HG03095 (cell line): ENCODE measurements at regions not wholly inside any gene's neighbourhood (a gene's known extent, or its start where the extent isn't known, plus 50 kb on each side); places are given as distances from the start of the nearest gene placed in this dataset.
"Not testable (repeated sequence)": the region's sequence is repeated elsewhere in the genome, so short reads cannot be mapped to it uniquely, and the experiment has no call there.

ENCODE experiments used
- ATAC-seq: cut with Tn5 transposase; IDR thresholded peaks from one replicate; pipeline ENCODE4 v1.9.1; 2021; ENCODE audit warnings: moderate library complexity; ENCODE audit not compliant: unreplicated experiment

- no peak for ATAC-seq
Measured at GRCh38 chr17:70278844-70279462, 109.6 kb downstream of the KCNJ2 start.

- ATAC-seq = no peak
Measured at GRCh38 chr17:70286391-70286790, 117.1 kb downstream of the KCNJ2 start.

- ATAC-seq = no peak
Measured at GRCh38 chr17:70288540-70289290, 119.4 kb downstream of the KCNJ2 start.

GRCh38 chr17:70290770-70291169 is 121.4 kb downstream of the KCNJ2 start:
- no peak for ATAC-seq

GRCh38 chr17:70292366-70292765 is 123.0 kb downstream of the KCNJ2 start:
- no peak for ATAC-seq

GRCh38 chr17:70293564-70294310 is 124.4 kb downstream of the KCNJ2 start:
- ATAC-seq = not testable (repeated sequence)

- ATAC-seq = no peak
Measured at GRCh38 chr17:70295329-70295728, 126.0 kb downstream of the KCNJ2 start.

- ATAC-seq = no peak
Measured at GRCh38 chr17:70295731-70296130, 126.4 kb downstream of the KCNJ2 start.

- no peak for ATAC-seq
Measured at GRCh38 chr17:70296456-70296855, 127.1 kb downstream of the KCNJ2 start.

- no peak for ATAC-seq
Measured at GRCh38 chr17:70297397-70297796, 128.1 kb downstream of the KCNJ2 start.

GRCh38 chr17:70298929-70299531 is 129.7 kb downstream of the KCNJ2 start:
- no peak for ATAC-seq

- no peak for ATAC-seq
Measured at GRCh38 chr17:70307430-70308225, 138.3 kb downstream of the KCNJ2 start.

- no peak for ATAC-seq
Measured at GRCh38 chr17:70308618-70309017, 139.3 kb downstream of the KCNJ2 start.

- no peak for ATAC-seq
Measured at GRCh38 chr17:70310221-70310672, 140.9 kb downstream of the KCNJ2 start.

GRCh38 chr17:70313086-70313852 is 143.9 kb downstream of the KCNJ2 start:
- no peak for ATAC-seq

GRCh38 chr17:70314096-70314495 is 144.8 kb downstream of the KCNJ2 start:
- no peak for ATAC-seq

GRCh38 chr17:70314506-70314905 is 145.2 kb downstream of the KCNJ2 start:
- no peak for ATAC-seq

- no peak for ATAC-seq
Measured at GRCh38 chr17:70317421-70317820, 148.1 kb downstream of the KCNJ2 start.

- ATAC-seq = no peak
Measured at GRCh38 chr17:70318051-70318450, 148.7 kb downstream of the KCNJ2 start.

GRCh38 chr17:70319516-70319915 is 150.2 kb downstream of the KCNJ2 start:
- no peak for ATAC-seq
